Vagina (tissue), 2 donors: ENCODE measurements at regions not wholly inside any gene's neighbourhood (a gene's known extent, or its start where the extent isn't known, plus 50 kb on each side); places are given as distances from the start of the nearest gene placed in this dataset.
A peak's percentile ranks its signal among the peaks of the same experiment; 100 is the strongest.
"Not testable (repeated sequence)": the region's sequence is repeated elsewhere in the genome, so short reads cannot be mapped to it uniquely, and the experiment has no call there.

Experiments used
- DNase-seq, 2 donors: peaks; one replicate each; pipeline ENCODE4 v3.0.0-alpha.2; 2017; ENCODE audit errors: extremely low spot score in 2 of 2
- H3K27ac ChIP-seq: fragments of 200-600 bp; sonication (generic); one replicate; pipeline ENCODE4 v1.5.1; 2019
- H3K27me3 ChIP-seq: fragments of 200-600 bp; sonication (generic); one replicate; pipeline ENCODE4 v1.5.1; 2019
- H3K36me3 ChIP-seq, 2 donors: fragments of 200-600 bp; sonication (generic); one replicate each; pipeline ENCODE4 v1.5.1; 2017 to 2019
- H3K4me1 ChIP-seq: fragments of 200-600 bp; sonication (generic); one replicate; pipeline ENCODE4 v1.5.1; 2019
- H3K4me3 ChIP-seq, 2 donors: fragments of 200-600 bp; sonication (generic); 1 replicate in 1 of 2; 2 replicates in 1 of 2; pipeline ENCODE4 v1.5.1; 2016 to 2019
- H3K9me3 ChIP-seq: fragments of 200-600 bp; sonication (generic); one replicate; pipeline ENCODE4 v1.5.1; 2019
- POLR2A ChIP-seq, 2 donors: fragments of 450-650 bp; IDR thresholded peaks; one replicate each; pipeline ENCODE4 v1.6.1; 2017; ENCODE audit warnings: antibody characterized with exemption in 2 of 2, mild to moderate bottlenecking in 2 of 2, moderate library complexity in 2 of 2
- POLR2AphosphoS5 ChIP-seq, 2 donors: sonication (generic); formaldehyde crosslinking; IDR thresholded peaks; one replicate each; pipeline ENCODE4 v1.9.0; 2017; ENCODE audit warnings: antibody characterized with exemption in 2 of 2, mild to moderate bottlenecking in 2 of 2, low read depth in 1 of 2; ENCODE audit not compliant: insufficient read depth in 1 of 2
- intact Hi-C: fragments of 100-400 bp; cut with DNase I; formaldehyde crosslinking; loops from one replicate; pipeline ENCODE4 v1.15.1; 2023
- TF ChIP-seq, protein P1 (sequence below), 3 experiments: fragments of 450-650 bp in 2 of 3; fragments of 200-600 bp in 1 of 3; sonication (generic) in 1 of 3; IDR thresholded peaks; one replicate each; pipeline ENCODE4 v1.5.1; 2017 to 2019; ENCODE audit warnings: antibody characterized with exemption in 3 of 3, mild to moderate bottlenecking in 2 of 3, moderate library complexity in 2 of 3

DNA sequence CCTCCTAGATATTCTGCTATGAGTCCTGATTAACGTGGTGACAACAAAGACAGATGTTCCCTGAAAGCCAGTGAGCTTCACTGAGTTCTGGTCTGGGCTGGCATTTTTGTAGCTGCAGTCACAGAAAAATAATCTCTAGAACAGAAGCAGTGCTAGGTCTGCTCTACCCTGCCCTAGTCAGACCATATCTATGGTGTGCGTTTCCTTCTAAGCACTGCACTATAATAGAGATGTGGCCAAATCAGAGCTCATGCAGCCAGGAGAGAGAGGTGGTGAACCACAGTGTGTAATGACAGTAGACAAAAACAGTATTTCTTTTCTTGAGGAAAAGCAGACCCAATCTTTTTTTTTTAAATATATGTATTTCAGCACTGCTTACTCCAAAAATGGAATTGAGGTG, 76.3 kb downstream of the CMAS start:
- Histone ChIP-seq H3K27me3 (no peaks in the 10 kb centered on the region), H3K27ac (no peak overlapping the region), H3K4me1 (no peaks in the 10 kb centered on the region), H3K9me3 (no peaks in the 10 kb centered on the region), H3K36me3 (no peaks in the 10 kb centered on the region), H3K4me3 (no peak overlapping the region)
- intact Hi-C loops, result no loop called here
- DNase-seq, result no peak
- TF ChIP-seq POLR2A (IDR thresholded peaks at IDR 0.05), result no peak
- TF ChIP-seq POLR2AphosphoS5 (IDR thresholded peaks at IDR 0.05; ENCODE audit: insufficient read depth in 1 of 2, low read depth in 1 of 2), result no peak
- TF ChIP-seq, protein P1, sequence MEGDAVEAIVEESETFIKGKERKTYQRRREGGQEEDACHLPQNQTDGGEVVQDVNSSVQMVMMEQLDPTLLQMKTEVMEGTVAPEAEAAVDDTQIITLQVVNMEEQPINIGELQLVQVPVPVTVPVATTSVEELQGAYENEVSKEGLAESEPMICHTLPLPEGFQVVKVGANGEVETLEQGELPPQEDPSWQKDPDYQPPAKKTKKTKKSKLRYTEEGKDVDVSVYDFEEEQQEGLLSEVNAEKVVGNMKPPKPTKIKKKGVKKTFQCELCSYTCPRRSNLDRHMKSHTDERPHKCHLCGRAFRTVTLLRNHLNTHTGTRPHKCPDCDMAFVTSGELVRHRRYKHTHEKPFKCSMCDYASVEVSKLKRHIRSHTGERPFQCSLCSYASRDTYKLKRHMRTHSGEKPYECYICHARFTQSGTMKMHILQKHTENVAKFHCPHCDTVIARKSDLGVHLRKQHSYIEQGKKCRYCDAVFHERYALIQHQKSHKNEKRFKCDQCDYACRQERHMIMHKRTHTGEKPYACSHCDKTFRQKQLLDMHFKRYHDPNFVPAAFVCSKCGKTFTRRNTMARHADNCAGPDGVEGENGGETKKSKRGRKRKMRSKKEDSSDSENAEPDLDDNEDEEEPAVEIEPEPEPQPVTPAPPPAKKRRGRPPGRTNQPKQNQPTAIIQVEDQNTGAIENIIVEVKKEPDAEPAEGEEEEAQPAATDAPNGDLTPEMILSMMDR (IDR thresholded peaks at IDR 0.05), result no peak

- intact Hi-C loops, result no loop called here
- Histone ChIP-seq H3K27me3 (no peaks in the 10 kb centered on the region), H3K9me3 (no peaks in the 10 kb centered on the region), H3K4me1 (no peaks in the 10 kb centered on the region), H3K4me3 (no peak overlapping the region), H3K27ac (no peak overlapping the region), H3K36me3 (no peaks in the 10 kb centered on the region)
- DNase-seq, result no peak
- TF ChIP-seq POLR2AphosphoS5 (IDR thresholded peaks at IDR 0.05; ENCODE audit: insufficient read depth in 1 of 2, low read depth in 1 of 2), result no peak
- no peak for TF ChIP-seq POLR2A (IDR thresholded peaks at IDR 0.05)
- TF ChIP-seq, protein P1 (IDR thresholded peaks at IDR 0.05), result no peak
Measured at GRCh38 chr12:22124987-22125386, 79.0 kb downstream of the CMAS start.

DNA sequence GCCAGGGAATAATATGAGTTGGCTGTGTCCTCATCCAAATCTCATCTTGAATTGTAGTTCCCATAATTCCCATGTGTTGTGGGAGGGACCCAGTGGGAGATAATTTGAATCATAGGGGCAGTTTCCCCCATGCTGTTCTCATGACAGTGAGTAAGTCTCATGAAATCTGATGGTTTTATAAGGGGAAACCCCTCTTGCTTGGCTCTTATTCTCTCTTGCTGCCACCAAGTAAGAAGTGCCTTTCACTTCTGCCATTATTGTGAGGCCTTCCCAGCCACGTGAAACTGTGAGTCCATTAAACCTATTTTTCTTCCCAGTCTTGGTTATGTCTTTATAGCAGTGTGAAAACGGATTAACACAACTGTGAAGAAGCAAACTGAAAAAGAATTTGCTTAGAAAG, 80.1 kb downstream of the CMAS start:
- intact Hi-C loops, DNase-seq, H3K9me3 ChIP-seq, H3K36me3 ChIP-seq, H3K27me3 ChIP-seq, H3K4me3 ChIP-seq, H3K27ac ChIP-seq, H3K4me1 ChIP-seq: not testable (repeated sequence)

- Histone ChIP-seq H3K36me3 (no peaks in the 10 kb centered on the region), H3K27me3 (no peaks in the 10 kb centered on the region), H3K27ac (no peak overlapping the region), H3K4me1 (no peaks in the 10 kb centered on the region), H3K4me3 (no peak overlapping the region), H3K9me3 (no peaks in the 10 kb centered on the region)
- TF ChIP-seq, protein P1 (IDR thresholded peaks at IDR 0.05), result no peak
- TF ChIP-seq POLR2A (IDR thresholded peaks at IDR 0.05) (no peak), POLR2AphosphoS5 (IDR thresholded peaks at IDR 0.05; ENCODE audit: insufficient read depth in 1 of 2, low read depth in 1 of 2) (no peak)
- DNase-seq, result no peak
- intact Hi-C loops, result no loop called here
Measured at GRCh38 chr12:22126758-22127157, 80.7 kb downstream of the CMAS start.

GRCh38 chr12:22130671-22131070, 84.7 kb downstream of the CMAS start:
- no peak overlapping the region for H3K27ac ChIP-seq

GRCh38 chr12:22136604-22137117, 90.6 kb downstream of the CMAS start:
- H3K4me3 ChIP-seq, H3K9me3 ChIP-seq, H3K4me1 ChIP-seq, H3K27ac ChIP-seq, H3K27me3 ChIP-seq, intact Hi-C loops, DNase-seq, H3K36me3 ChIP-seq: not testable (repeated sequence)

More at GRCh38 chr12:22130671-22131070, 84.7 kb downstream of the CMAS start:
- no peaks in the 10 kb centered on the region for H3K36me3 ChIP-seq
- no peak for TF ChIP-seq POLR2A (IDR thresholded peaks at IDR 0.05)
- peak in 1 of 2 donors; percentile 61 for TF ChIP-seq POLR2AphosphoS5 (IDR thresholded peaks at IDR 0.05; ENCODE audit: insufficient read depth in 1 of 2, low read depth in 1 of 2)
- no peak for DNase-seq
- H3K4me1 ChIP-seq, result no peaks in the 10 kb centered on the region
- H3K9me3 ChIP-seq, result no peaks in the 10 kb centered on the region
- no peaks in the 10 kb centered on the region for H3K27me3 ChIP-seq
- intact Hi-C loops, result no loop called here
- H3K4me3 ChIP-seq, result no peak overlapping the region
